HCT116 (cell line): ENCODE measurements at regions not wholly inside any gene's neighbourhood (a gene's known extent, or its start where the extent isn't known, plus 50 kb on each side); places are given as distances from the start of the nearest gene placed in this dataset.

Experiments used
- ATAC-seq: fragments of 200-7000 bp; cut with Tn5 transposase; 2 replicates; pipeline ENCODE4 v1.9.1; 2020; ENCODE audit warnings: mild to moderate bottlenecking, moderate library complexity
- BruUV-seq: library from RNA; stranded (reverse); fragments of 400-500 nt; replicated peaks from 2 replicates; lab custom pipeline; 2021; lab: Mats Ljungman, UMichigan
- CTCF ChIA-PET: fragments of 300-600 bp; sonication (Branson Sonifier 250); formaldehyde crosslinking; loops from one replicate; lab custom pipeline; 2021; ENCODE audit warnings: antibody characterized with exemption; lab: Charles Lee
- POLR2A ChIA-PET: fragments of 300-600, 350-600 bp; sonication (Branson Sonifier 250); formaldehyde crosslinking; loops from one replicate; lab custom pipeline; 2021; ENCODE audit warnings: antibody characterized with exemption; lab: Charles Lee
- RAD21 ChIA-PET, 2 experiments: fragments of 300-600 bp; sonication (Branson Sonifier 250); formaldehyde crosslinking; loops; one replicate each; lab custom pipeline; 2023; ENCODE audit warnings: low total read pairs in 2 of 2; ENCODE audit not compliant: uncharacterized antibody in 2 of 2, unreplicated experiment in 2 of 2, low non-redundant PET in 1 of 2; lab: Charles Lee
- DNase-seq: peaks from one replicate; pipeline ENCODE4 v3.0.0-alpha.2; 2010; ENCODE audit warnings: low read depth, low spot score
- H2AFZ ChIP-seq: fragments of 200-600 bp; shearing (Covaris generic), sonication (generic); 2 replicates; pipeline ENCODE4 v1.6.1; 2017; ENCODE audit warnings: low read depth, mixed run types, mixed read lengths, antibody characterized with exemption, low read length; ENCODE audit not compliant: poor library complexity, severe bottlenecking
- H3K27ac ChIP-seq: 2 replicates; pipeline ENCODE4 v1.5.1; 2012; ENCODE audit warnings: low read depth, low read length
- H3K27me3 ChIP-seq: fragments of 200-600 bp; sonication (generic); 2 replicates; pipeline ENCODE4 v1.6.1; 2016; ENCODE audit warnings: mixed run types, low read length, mixed read lengths; ENCODE audit not compliant: insufficient read depth
- H3K36me3 ChIP-seq, 2 experiments: fragments of 200-500 bp in 1 of 2; fragments of 200-600 bp in 1 of 2; sonication (Bioruptor generic) in 1 of 2; sonication (generic) in 1 of 2; 2 replicates each; pipeline versions ENCODE4 v1.5.1 to v1.6.1; 2014 to 2016; ENCODE audit warnings: low read length in 2 of 2, inconsistent platforms in 1 of 2, mixed read lengths in 1 of 2, mixed run types in 1 of 2; ENCODE audit not compliant: insufficient read depth in 2 of 2, control insufficient read depth in 1 of 2
- H3K4me1 ChIP-seq, 2 experiments: fragments of 200-600 bp in 1 of 2; sonication (generic) in 1 of 2; 2 replicates each; pipeline versions ENCODE4 v1.5.1 to v1.6.1; 2012 to 2017; ENCODE audit warnings: low read length in 2 of 2, inconsistent platforms in 1 of 2, mild to moderate bottlenecking in 1 of 2, mixed read lengths in 1 of 2, mixed run types in 1 of 2, moderate library complexity in 1 of 2; ENCODE audit not compliant: insufficient read depth in 2 of 2, control insufficient read depth in 1 of 2
- H3K4me2 ChIP-seq: fragments of 200-600 bp; sonication (generic); 2 replicates; pipeline ENCODE4 v1.6.1; 2017; ENCODE audit warnings: mixed run types, low read length, mixed read lengths
- H3K4me3 ChIP-seq, 2 experiments: fragments of 200-600 bp in 1 of 2; sonication (generic) in 1 of 2; replicated peaks in 1 of 2; 2 replicates each; pipeline ENCODE4 v1.5.1; 2011 to 2016; ENCODE audit warnings: low read length in 2 of 2, control low read depth in 1 of 2, low read depth in 1 of 2, mild to moderate bottlenecking in 1 of 2, mixed read lengths in 1 of 2, mixed run types in 1 of 2
- H3K79me2 ChIP-seq: fragments of 200-600 bp; sonication (generic); 2 replicates; pipeline ENCODE4 v1.6.1; 2017; ENCODE audit warnings: mild to moderate bottlenecking, mixed run types, low read length, moderate library complexity, mixed read lengths; ENCODE audit not compliant: insufficient read depth
- H3K9ac ChIP-seq: fragments of 200-600 bp; sonication (generic); 2 replicates; pipeline ENCODE4 v1.6.1; 2016; ENCODE audit warnings: low read length, mixed read lengths
- H3K9me2 ChIP-seq: fragments of 200-600 bp; sonication (generic), shearing (Covaris generic); 2 replicates; pipeline ENCODE4 v1.6.1; 2017; ENCODE audit warnings: mixed run types, mild to moderate bottlenecking, moderate library complexity; ENCODE audit not compliant: insufficient read depth
- H3K9me3 ChIP-seq, 2 experiments: fragments of 200-500 bp in 1 of 2; fragments of 200-600 bp in 1 of 2; sonication (Bioruptor generic) in 1 of 2; sonication (generic) in 1 of 2; 2 replicates each; pipeline ENCODE4 v1.6.1; 2014 to 2017; ENCODE audit warnings: low read length in 2 of 2, mixed read lengths in 2 of 2, inconsistent platforms in 1 of 2, low read depth in 1 of 2, mild to moderate bottlenecking in 1 of 2, mixed run types in 1 of 2, moderate library complexity in 1 of 2; ENCODE audit not compliant: control insufficient read depth in 1 of 2, insufficient read depth in 1 of 2
- H4K20me1 ChIP-seq: fragments of 200-600 bp; sonication (generic), shearing (Covaris generic); 2 replicates; pipeline ENCODE4 v1.6.1; 2017; ENCODE audit warnings: mixed run types, mild to moderate bottlenecking, moderate library complexity; ENCODE audit not compliant: insufficient read depth
- EGR1 ChIP-seq: IDR thresholded peaks from 2 replicates; pipeline ENCODE4 v1.6.1; 2012; ENCODE audit warnings: low read depth
- EZH2phosphoT487 ChIP-seq: fragments of 200-600 bp; IDR thresholded peaks from 2 replicates; pipeline ENCODE4 v1.6.1; 2018; ENCODE audit warnings: antibody characterized with exemption, borderline replicate concordance
- POLR2A ChIP-seq: IDR thresholded peaks from 2 replicates; pipeline ENCODE4 v1.7.0; 2011; ENCODE audit warnings: borderline replicate concordance; ENCODE audit not compliant: insufficient read depth, insufficient read length; ENCODE audit errors: extremely low read depth
- POLR2AphosphoS5 ChIP-seq: IDR thresholded peaks from 2 replicates; pipeline ENCODE4 v1.6.1; 2011; ENCODE audit warnings: mild to moderate bottlenecking, low read depth, low read length, moderate library complexity
- RAD21 ChIP-seq: IDR thresholded peaks from 2 replicates; pipeline ENCODE4 v1.6.1; 2012; ENCODE audit warnings: low read depth, mild to moderate bottlenecking
- SP1 ChIP-seq: IDR thresholded peaks from 2 replicates; pipeline ENCODE4 v1.6.1; 2012; ENCODE audit warnings: low read depth
- SRF ChIP-seq: IDR thresholded peaks from 2 replicates; pipeline ENCODE4 v1.6.1; 2012; ENCODE audit warnings: low read depth
- ZFX ChIP-seq: fragments of 450-650 bp; IDR thresholded peaks from 2 replicates; pipeline ENCODE4 v1.6.1; 2017
- intact Hi-C: fragments of 100-400 bp; cut with micrococcal nuclease; formaldehyde crosslinking; loops from 2 replicates; pipeline ENCODE4 v1.10.0; 2022
- TF ChIP-seq, protein P1 (sequence below), 3 experiments: fragments of 200-600 bp in 1 of 3; sonication (generic) in 1 of 3; IDR thresholded peaks in 2 of 3; conservative IDR thresholded peaks in 1 of 3; 2 replicates each; pipeline ENCODE4 v1.5.1; 2012 to 2017; ENCODE audit warnings: low read depth in 2 of 3, low read length in 2 of 3, antibody characterized with exemption in 1 of 3, borderline replicate concordance in 1 of 3, control low read depth in 1 of 3, mild to moderate bottlenecking in 1 of 3, mixed read lengths in 1 of 3, mixed run types in 1 of 3, moderate library complexity in 1 of 3; ENCODE audit not compliant: insufficient read depth in 1 of 3
- TF ChIP-seq, protein P2 (sequence below): IDR thresholded peaks from 2 replicates; pipeline ENCODE4 v1.6.1; 2012

DNA sequence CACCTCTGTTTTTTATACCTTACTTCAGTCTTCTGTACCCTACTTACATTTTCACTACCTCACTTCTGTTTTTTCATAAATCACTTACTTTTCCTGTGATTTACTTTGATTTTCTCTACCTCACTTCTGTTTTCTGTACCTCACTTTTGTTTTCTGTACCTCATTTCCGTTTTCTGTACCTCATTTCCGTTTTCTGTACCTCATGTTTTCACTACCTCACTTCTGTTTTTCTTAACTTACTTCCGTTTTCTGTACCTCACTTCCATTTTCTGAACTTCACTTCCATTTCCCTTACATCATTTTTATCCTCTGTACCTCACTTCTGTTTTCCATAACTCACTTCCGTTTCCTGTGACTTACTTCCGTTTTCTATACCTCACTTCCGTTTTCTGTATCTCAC, 492.0 kb upstream of the AKR1E2 start (continued):
- TF ChIP-seq EZH2phosphoT487, result no peak
- TF ChIP-seq, protein P1, sequence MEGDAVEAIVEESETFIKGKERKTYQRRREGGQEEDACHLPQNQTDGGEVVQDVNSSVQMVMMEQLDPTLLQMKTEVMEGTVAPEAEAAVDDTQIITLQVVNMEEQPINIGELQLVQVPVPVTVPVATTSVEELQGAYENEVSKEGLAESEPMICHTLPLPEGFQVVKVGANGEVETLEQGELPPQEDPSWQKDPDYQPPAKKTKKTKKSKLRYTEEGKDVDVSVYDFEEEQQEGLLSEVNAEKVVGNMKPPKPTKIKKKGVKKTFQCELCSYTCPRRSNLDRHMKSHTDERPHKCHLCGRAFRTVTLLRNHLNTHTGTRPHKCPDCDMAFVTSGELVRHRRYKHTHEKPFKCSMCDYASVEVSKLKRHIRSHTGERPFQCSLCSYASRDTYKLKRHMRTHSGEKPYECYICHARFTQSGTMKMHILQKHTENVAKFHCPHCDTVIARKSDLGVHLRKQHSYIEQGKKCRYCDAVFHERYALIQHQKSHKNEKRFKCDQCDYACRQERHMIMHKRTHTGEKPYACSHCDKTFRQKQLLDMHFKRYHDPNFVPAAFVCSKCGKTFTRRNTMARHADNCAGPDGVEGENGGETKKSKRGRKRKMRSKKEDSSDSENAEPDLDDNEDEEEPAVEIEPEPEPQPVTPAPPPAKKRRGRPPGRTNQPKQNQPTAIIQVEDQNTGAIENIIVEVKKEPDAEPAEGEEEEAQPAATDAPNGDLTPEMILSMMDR (IDR thresholded peaks at IDR 0.05 in 2 of 3, conservative IDR thresholded peaks at IDR 0.05 in 1 of 3; ENCODE audit: borderline replicate concordance in 1 of 3, insufficient read depth in 1 of 3, low read depth in 2 of 3, low read length in 2 of 3), result no peak
- TF ChIP-seq EGR1, result no peak
- no peak for TF ChIP-seq SP1
- TF ChIP-seq ZFX, result no peak
- TF ChIP-seq SRF, result no peak

- CTCF ChIA-PET, result no interaction called here
- POLR2A ChIA-PET, result no interaction called here
- TF ChIP-seq, protein P1 (IDR thresholded peaks at IDR 0.05 in 2 of 3, conservative IDR thresholded peaks at IDR 0.05 in 1 of 3; ENCODE audit: borderline replicate concordance in 1 of 3, insufficient read depth in 1 of 3, low read depth in 2 of 3, low read length in 2 of 3), result no peak
- no peak for TF ChIP-seq ZFX
- no peak for TF ChIP-seq RAD21
- no peak for TF ChIP-seq POLR2AphosphoS5
- TF ChIP-seq, protein P2, sequence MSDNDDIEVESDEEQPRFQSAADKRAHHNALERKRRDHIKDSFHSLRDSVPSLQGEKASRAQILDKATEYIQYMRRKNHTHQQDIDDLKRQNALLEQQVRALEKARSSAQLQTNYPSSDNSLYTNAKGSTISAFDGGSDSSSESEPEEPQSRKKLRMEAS, result no peak
- TF ChIP-seq POLR2A, result no peak
- DNase-seq (no peak), ATAC-seq (no peak)
- H3K27me3 ChIP-seq, result no peaks in the 10 kb centered on the region
- H3K27ac ChIP-seq, result no peak overlapping the region
- no peak overlapping the region for H3K9ac ChIP-seq
- H4K20me1 ChIP-seq, result no peaks in the 10 kb centered on the region
- no peaks in the 10 kb centered on the region for H3K9me3 ChIP-seq
- no peaks in the 10 kb centered on the region for H3K36me3 ChIP-seq
- H3K4me1 ChIP-seq, result peaks cover 0 to 10% of the 10 kb centered on the region in 2 experiments; a peak in 2 of 4 replicates
- H3K4me3 ChIP-seq, result no peak overlapping the region
- H3K79me2 ChIP-seq, result no peaks in the 10 kb centered on the region
- no TSS peak for BruUV-seq
- H2AFZ ChIP-seq, result no peak overlapping the region
- no peaks in the 10 kb centered on the region for H3K9me2 ChIP-seq
- intact Hi-C loops, result no loop called here
- RAD21 ChIA-PET, result no interaction called here
- H3K4me2 ChIP-seq, result no peak overlapping the region
Observed at GRCh38 chr10:4333459-4333894, 492.5 kb upstream of the AKR1E2 start.
